ENCODE measurements at regions not wholly inside any gene's neighbourhood (a gene's known extent, or its start where the extent isn't known, plus 50 kb on each side); places are given as distances from the start of the nearest gene placed in this dataset.

GRCh38 chr16:64580558-64580957 is 541.3 kb downstream of the CDH11 start:
- TF ChIP-seq POLR2AphosphoS5 (IDR thresholded peaks at IDR 0.05): no peak
- no peak for TF ChIP-seq CTCF (IDR thresholded peaks at IDR 0.05; ENCODE audit: poor library complexity, severe bottlenecking)
- TF ChIP-seq SMC3 (conservative IDR thresholded peaks at IDR 0.05; ENCODE audit: poor library complexity): no peak
- no peak for TF ChIP-seq EZH2 (IDR thresholded peaks at IDR 0.05; ENCODE audit: borderline replicate concordance, insufficient read depth, low read length, poor library complexity, severe bottlenecking)
- TF ChIP-seq RAD21 (conservative IDR thresholded peaks at IDR 0.05): no peak
- TF ChIP-seq MXI1 (conservative IDR thresholded peaks at IDR 0.05; ENCODE audit: poor library complexity, severe bottlenecking): no peak
- TF ChIP-seq REST (IDR thresholded peaks at IDR 0.05; ENCODE audit: borderline replicate concordance): no peak
- TF ChIP-seq TAF1 (IDR thresholded peaks at IDR 0.05; ENCODE audit: low read depth): no peak
- no peak for TF ChIP-seq EP300 (conservative IDR thresholded peaks at IDR 0.05; ENCODE audit: poor library complexity, severe bottlenecking)
